SK-N-SH treated with all-trans-retinoic acid at 6 μM for 48 hours (cell line): ENCODE measurements at regions not wholly inside any gene's neighbourhood (a gene's known extent, or its start where the extent isn't known, plus 50 kb on each side); places are given as distances from the start of the nearest gene placed in this dataset.

ENCODE experiments used
- ARNTL ChIP-seq: fragments of 450-650 bp; formaldehyde crosslinking; IDR thresholded peaks from 2 replicates; pipeline ENCODE4 v1.5.0; 2020; ENCODE audit warnings: low read depth, mild to moderate bottlenecking, moderate library complexity, borderline replicate concordance
- BACH2 ChIP-seq: fragments of 250-450 bp; sonication (Bioruptor Pico); IDR thresholded peaks from 2 replicates; pipeline ENCODE4 v1.9.0; 2021; ENCODE audit warnings: mild to moderate bottlenecking, borderline replicate concordance
- OSR1 ChIP-seq: fragments of 250-450 bp; sonication (Bioruptor Pico); IDR thresholded peaks from 2 replicates; pipeline ENCODE4 v1.8.0; 2022; ENCODE audit warnings: moderate library complexity, mild to moderate bottlenecking, inconsistent platforms
- RARB ChIP-seq: fragments of 250-450 bp; sonication (Bioruptor Pico); IDR thresholded peaks from 2 replicates; pipeline ENCODE4 v1.8.0; 2021; ENCODE audit warnings: mild to moderate bottlenecking, moderate library complexity
- ZC3H10 ChIP-seq: fragments of 250-450 bp; sonication (Bioruptor Pico); IDR thresholded peaks from 2 replicates; pipeline ENCODE4 v1.5.1; 2021; ENCODE audit warnings: mild to moderate bottlenecking, moderate library complexity
- ZFP3 ChIP-seq: fragments of 250-450 bp; sonication (Bioruptor Pico); IDR thresholded peaks from 2 replicates; pipeline ENCODE4 v1.5.0; 2020; ENCODE audit warnings: mild to moderate bottlenecking, moderate library complexity
- ZFP30 ChIP-seq: fragments of 450-650 bp; formaldehyde crosslinking; IDR thresholded peaks from 2 replicates; pipeline ENCODE4 v1.5.0; 2022; ENCODE audit warnings: mild to moderate bottlenecking, moderate library complexity
- ZNF70 ChIP-seq: fragments of 450-650 bp; formaldehyde crosslinking; IDR thresholded peaks from 2 replicates; pipeline ENCODE4 v1.5.0; 2020; ENCODE audit warnings: mild to moderate bottlenecking, moderate library complexity
- ZNF8 ChIP-seq: fragments of 450-650 bp; formaldehyde crosslinking; IDR thresholded peaks from 2 replicates; pipeline ENCODE4 v1.5.0; 2020; ENCODE audit warnings: mild to moderate bottlenecking, moderate library complexity
- TF ChIP-seq, protein P1 (sequence below): fragments of 250-450 bp; sonication (Bioruptor Pico); IDR thresholded peaks from 2 replicates; pipeline ENCODE4 v1.5.1; 2020; ENCODE audit warnings: low read depth, mild to moderate bottlenecking, moderate library complexity
- TF ChIP-seq, protein P2 (sequence below): fragments of 250-450 bp; sonication (Bioruptor Pico); IDR thresholded peaks from 2 replicates; pipeline ENCODE4 v1.8.0; 2020; ENCODE audit warnings: mild to moderate bottlenecking, moderate library complexity, borderline replicate concordance
- TF ChIP-seq, protein P3 (sequence below): fragments of 250-450 bp; sonication (Bioruptor Pico); IDR thresholded peaks from 2 replicates; pipeline ENCODE4 v1.5.0; 2020; ENCODE audit warnings: mild to moderate bottlenecking, moderate library complexity

GRCh38 chr7:56570968-56571367 lies 454.8 kb upstream of the NUPR2 start:
- TF ChIP-seq, protein P1, sequence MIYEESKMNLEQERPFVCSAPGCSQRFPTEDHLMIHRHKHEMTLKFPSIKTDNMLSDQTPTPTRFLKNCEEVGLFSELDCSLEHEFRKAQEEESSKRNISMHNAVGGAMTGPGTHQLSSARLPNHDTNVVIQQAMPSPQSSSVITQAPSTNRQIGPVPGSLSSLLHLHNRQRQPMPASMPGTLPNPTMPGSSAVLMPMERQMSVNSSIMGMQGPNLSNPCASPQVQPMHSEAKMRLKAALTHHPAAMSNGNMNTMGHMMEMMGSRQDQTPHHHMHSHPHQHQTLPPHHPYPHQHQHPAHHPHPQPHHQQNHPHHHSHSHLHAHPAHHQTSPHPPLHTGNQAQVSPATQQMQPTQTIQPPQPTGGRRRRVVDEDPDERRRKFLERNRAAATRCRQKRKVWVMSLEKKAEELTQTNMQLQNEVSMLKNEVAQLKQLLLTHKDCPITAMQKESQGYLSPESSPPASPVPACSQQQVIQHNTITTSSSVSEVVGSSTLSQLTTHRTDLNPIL (CRISPR knock-in tag) = no peak
- no peak for TF ChIP-seq ZC3H10 (CRISPR knock-in tag)
- TF ChIP-seq RARB (CRISPR knock-in tag) = no peak
- no peak for TF ChIP-seq OSR1 (CRISPR knock-in tag)
- no peak for TF ChIP-seq ZFP30 (CRISPR knock-in tag)
- TF ChIP-seq, protein P2, sequence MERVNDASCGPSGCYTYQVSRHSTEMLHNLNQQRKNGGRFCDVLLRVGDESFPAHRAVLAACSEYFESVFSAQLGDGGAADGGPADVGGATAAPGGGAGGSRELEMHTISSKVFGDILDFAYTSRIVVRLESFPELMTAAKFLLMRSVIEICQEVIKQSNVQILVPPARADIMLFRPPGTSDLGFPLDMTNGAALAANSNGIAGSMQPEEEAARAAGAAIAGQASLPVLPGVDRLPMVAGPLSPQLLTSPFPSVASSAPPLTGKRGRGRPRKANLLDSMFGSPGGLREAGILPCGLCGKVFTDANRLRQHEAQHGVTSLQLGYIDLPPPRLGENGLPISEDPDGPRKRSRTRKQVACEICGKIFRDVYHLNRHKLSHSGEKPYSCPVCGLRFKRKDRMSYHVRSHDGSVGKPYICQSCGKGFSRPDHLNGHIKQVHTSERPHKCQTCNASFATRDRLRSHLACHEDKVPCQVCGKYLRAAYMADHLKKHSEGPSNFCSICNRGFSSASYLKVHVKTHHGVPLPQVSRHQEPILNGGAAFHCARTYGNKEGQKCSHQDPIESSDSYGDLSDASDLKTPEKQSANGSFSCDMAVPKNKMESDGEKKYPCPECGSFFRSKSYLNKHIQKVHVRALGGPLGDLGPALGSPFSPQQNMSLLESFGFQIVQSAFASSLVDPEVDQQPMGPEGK (CRISPR knock-in tag) = no peak
- TF ChIP-seq ARNTL (CRISPR knock-in tag) = no peak
- no peak for TF ChIP-seq ZNF70 (CRISPR knock-in tag)
- no peak for TF ChIP-seq ZFP3 (CRISPR knock-in tag)
- TF ChIP-seq, protein P3, sequence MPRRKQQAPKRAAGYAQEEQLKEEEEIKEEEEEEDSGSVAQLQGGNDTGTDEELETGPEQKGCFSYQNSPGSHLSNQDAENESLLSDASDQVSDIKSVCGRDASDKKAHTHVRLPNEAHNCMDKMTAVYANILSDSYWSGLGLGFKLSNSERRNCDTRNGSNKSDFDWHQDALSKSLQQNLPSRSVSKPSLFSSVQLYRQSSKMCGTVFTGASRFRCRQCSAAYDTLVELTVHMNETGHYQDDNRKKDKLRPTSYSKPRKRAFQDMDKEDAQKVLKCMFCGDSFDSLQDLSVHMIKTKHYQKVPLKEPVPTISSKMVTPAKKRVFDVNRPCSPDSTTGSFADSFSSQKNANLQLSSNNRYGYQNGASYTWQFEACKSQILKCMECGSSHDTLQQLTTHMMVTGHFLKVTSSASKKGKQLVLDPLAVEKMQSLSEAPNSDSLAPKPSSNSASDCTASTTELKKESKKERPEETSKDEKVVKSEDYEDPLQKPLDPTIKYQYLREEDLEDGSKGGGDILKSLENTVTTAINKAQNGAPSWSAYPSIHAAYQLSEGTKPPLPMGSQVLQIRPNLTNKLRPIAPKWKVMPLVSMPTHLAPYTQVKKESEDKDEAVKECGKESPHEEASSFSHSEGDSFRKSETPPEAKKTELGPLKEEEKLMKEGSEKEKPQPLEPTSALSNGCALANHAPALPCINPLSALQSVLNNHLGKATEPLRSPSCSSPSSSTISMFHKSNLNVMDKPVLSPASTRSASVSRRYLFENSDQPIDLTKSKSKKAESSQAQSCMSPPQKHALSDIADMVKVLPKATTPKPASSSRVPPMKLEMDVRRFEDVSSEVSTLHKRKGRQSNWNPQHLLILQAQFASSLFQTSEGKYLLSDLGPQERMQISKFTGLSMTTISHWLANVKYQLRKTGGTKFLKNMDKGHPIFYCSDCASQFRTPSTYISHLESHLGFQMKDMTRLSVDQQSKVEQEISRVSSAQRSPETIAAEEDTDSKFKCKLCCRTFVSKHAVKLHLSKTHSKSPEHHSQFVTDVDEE (CRISPR knock-in tag) = no peak
- no peak for TF ChIP-seq BACH2 (CRISPR knock-in tag)
- no peak for TF ChIP-seq ZNF8 (CRISPR knock-in tag)
